ENCODE measurements at regions not wholly inside any gene's neighbourhood (a gene's known extent, or its start where the extent isn't known, plus 50 kb on each side); places are given as distances from the start of the nearest gene placed in this dataset.

DNA sequence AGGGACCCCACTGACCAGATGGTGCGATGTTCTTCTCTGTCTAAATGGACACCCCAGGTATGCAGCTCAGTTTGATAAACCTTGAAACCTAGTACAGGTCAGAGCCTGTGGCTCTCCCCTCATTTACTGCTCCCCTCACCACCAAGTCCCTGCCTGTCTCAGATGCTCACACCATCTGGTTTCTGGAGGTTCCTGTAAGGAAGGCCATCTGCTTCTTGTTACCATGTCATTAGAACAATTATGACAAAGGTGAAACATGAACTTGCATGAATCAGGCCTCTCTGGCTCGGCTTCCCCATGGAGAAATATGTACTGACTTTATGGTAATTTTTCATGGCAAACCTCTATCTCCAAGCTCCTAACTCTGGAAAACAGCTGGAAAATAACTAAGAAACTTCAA is 965.7 kb downstream of the UQCRFS1 start:
- no peak for TF ChIP-seq SP1 (IDR thresholded peaks at IDR 0.05)
- no peak for TF ChIP-seq FOXM1 (IDR thresholded peaks at IDR 0.05; ENCODE audit: borderline replicate concordance)
- no peak for TF ChIP-seq TARDBP (IDR thresholded peaks at IDR 0.05)
- no peak for TF ChIP-seq FOXA1 (IDR thresholded peaks at IDR 0.05)
- no peak for TF ChIP-seq BHLHE40 (IDR thresholded peaks at IDR 0.05; ENCODE audit: borderline replicate concordance)
- TF ChIP-seq HDGF (IDR thresholded peaks at IDR 0.05; ENCODE audit: borderline replicate concordance), result no peak
- no peak for TF ChIP-seq SUZ12 (IDR thresholded peaks at IDR 0.05)
- TF ChIP-seq FOXK2 (IDR thresholded peaks at IDR 0.05), result no peak
- no peak for TF ChIP-seq ELF4 (IDR thresholded peaks at IDR 0.05)
